Liver (tissue), 8 donors: ENCODE measurements at regions not wholly inside any gene's neighbourhood (a gene's known extent, or its start where the extent isn't known, plus 50 kb on each side); places are given as distances from the start of the nearest gene placed in this dataset.

Experiments
- DNase-seq: peaks from one replicate; pipeline ENCODE4 v3.0.0-alpha.2; 2017; ENCODE audit warnings: low spot score
- H3K27ac ChIP-seq, 2 donors: one replicate each; pipeline ENCODE4 v1.7.0; 2013; ENCODE audit warnings: inconsistent platforms in 2 of 2, low read length in 2 of 2, control low read depth in 1 of 2, low read depth in 1 of 2, mild to moderate bottlenecking in 1 of 2
- H3K27me3 ChIP-seq, 4 donors: one replicate each; pipeline versions ENCODE4 v1.6.1 to v1.7.0; 2013; ENCODE audit warnings: low read length in 3 of 4, inconsistent platforms in 1 of 4, mild to moderate bottlenecking in 1 of 4, moderate library complexity in 1 of 4; ENCODE audit not compliant: control insufficient read depth in 4 of 4, insufficient read depth in 4 of 4
- H3K36me3 ChIP-seq, 4 donors: one replicate each; pipeline versions ENCODE4 v1.6.1 to v1.7.0; 2013; ENCODE audit warnings: low read length in 3 of 4, mild to moderate bottlenecking in 3 of 4, low read depth in 1 of 4, moderate library complexity in 1 of 4; ENCODE audit not compliant: control insufficient read depth in 4 of 4, insufficient read depth in 3 of 4
- H3K4me1 ChIP-seq, 4 donors: one replicate each; pipeline versions ENCODE4 v1.6.1 to v1.7.0; 2013; ENCODE audit warnings: low read length in 3 of 4, mild to moderate bottlenecking in 3 of 4, moderate library complexity in 1 of 4; ENCODE audit not compliant: control insufficient read depth in 4 of 4, insufficient read depth in 4 of 4
- H3K4me3 ChIP-seq, 3 donors: one replicate each; pipeline versions ENCODE4 v1.6.1 to v1.7.0; 2013; ENCODE audit warnings: low read length in 3 of 3, control low read depth in 1 of 3, low read depth in 1 of 3, mild to moderate bottlenecking in 1 of 3
- H3K9ac ChIP-seq, 2 donors: one replicate each; pipeline ENCODE4 v1.7.0; 2013; ENCODE audit warnings: low read length in 2 of 2, mild to moderate bottlenecking in 2 of 2, moderate library complexity in 2 of 2, control low read depth in 1 of 2, low read depth in 1 of 2
- H3K9me3 ChIP-seq, 4 donors: one replicate each; pipeline versions ENCODE4 v1.6.1 to v1.7.0; 2013; ENCODE audit warnings: low read length in 3 of 4; ENCODE audit not compliant: control insufficient read depth in 4 of 4
- CTCF ChIP-seq: fragments of 150-350 bp; IDR thresholded peaks from 2 replicates; pipeline ENCODE4 v1.5.1; 2017; ENCODE audit warnings: improper control_type of control experiment, low read depth, low read length; ENCODE audit not compliant: missing input control
- EGR1 ChIP-seq, 2 donors: IDR thresholded peaks; 2 replicates each; pipeline ENCODE4 v1.6.1; 2016 to 2018; ENCODE audit warnings: antibody characterized with exemption in 2 of 2, low read depth in 2 of 2
- FOXA1 ChIP-seq: IDR thresholded peaks from 2 replicates; pipeline ENCODE4 v1.6.1; 2016; ENCODE audit warnings: antibody characterized with exemption
- FOXA2 ChIP-seq: IDR thresholded peaks from 2 replicates; pipeline ENCODE4 v1.6.1; 2016; ENCODE audit warnings: antibody characterized with exemption
- GABPA ChIP-seq, 2 donors: IDR thresholded peaks in 1 of 2; conservative IDR thresholded peaks in 1 of 2; 2 replicates each; pipeline ENCODE4 v1.6.1; 2016; ENCODE audit warnings: antibody characterized with exemption in 2 of 2, mild to moderate bottlenecking in 1 of 2, moderate library complexity in 1 of 2
- HNF4A ChIP-seq, 2 donors: conservative IDR thresholded peaks; 2 replicates each; pipeline ENCODE4 v1.6.1; 2016; ENCODE audit warnings: antibody characterized with exemption in 2 of 2, mild to moderate bottlenecking in 2 of 2
- HNF4G ChIP-seq: IDR thresholded peaks from 2 replicates; pipeline ENCODE4 v1.6.1; 2016; ENCODE audit warnings: antibody characterized with exemption
- JUND ChIP-seq, 2 donors: IDR thresholded peaks; 2 replicates each; pipeline ENCODE4 v1.6.1; 2016; ENCODE audit warnings: antibody characterized with exemption in 2 of 2
- MAX ChIP-seq: IDR thresholded peaks from 2 replicates; pipeline ENCODE4 v1.6.1; 2016; ENCODE audit warnings: antibody characterized with exemption
- NR2F2 ChIP-seq: IDR thresholded peaks from 2 replicates; pipeline ENCODE4 v1.6.1; 2016; ENCODE audit warnings: antibody characterized with exemption
- RAD21 ChIP-seq, 2 donors: IDR thresholded peaks; 2 replicates each; pipeline ENCODE4 v1.6.1; 2016; ENCODE audit warnings: antibody characterized with exemption in 2 of 2, mild to moderate bottlenecking in 2 of 2
- RXRA ChIP-seq, 2 donors: IDR thresholded peaks; 2 replicates each; pipeline ENCODE4 v1.6.1; 2017 to 2018; ENCODE audit warnings: antibody characterized with exemption in 2 of 2, mild to moderate bottlenecking in 1 of 2
- SP1 ChIP-seq: IDR thresholded peaks from 2 replicates; pipeline ENCODE4 v1.6.1; 2018; ENCODE audit warnings: antibody characterized with exemption, mild to moderate bottlenecking
- TAF1 ChIP-seq: conservative IDR thresholded peaks from 2 replicates; pipeline ENCODE4 v1.6.1; 2016; ENCODE audit warnings: antibody characterized with exemption, mild to moderate bottlenecking
- YY1 ChIP-seq: IDR thresholded peaks from 2 replicates; pipeline ENCODE4 v1.6.1; 2016; ENCODE audit warnings: antibody characterized with exemption, mild to moderate bottlenecking
- ZBTB33 ChIP-seq: IDR thresholded peaks from 2 replicates; pipeline ENCODE4 v1.6.1; 2016; ENCODE audit warnings: antibody characterized with exemption
- whole genome bisulfite sequencing: extraction: QIAGEN DNeasy Blood & Tissue Kit; methylation state at CpG from one replicate; pipeline ENCODE4 v1.1.7; 2013; 5-methylcytosine and 5-hydroxymethylcytosine counted together
- TF ChIP-seq, protein P1 (sequence below): IDR thresholded peaks from 2 replicates; pipeline ENCODE4 v1.6.1; 2016; ENCODE audit warnings: antibody characterized with exemption
- TF ChIP-seq, protein P2 (sequence below): IDR thresholded peaks from 2 replicates; pipeline ENCODE4 v1.6.1; 2016; ENCODE audit warnings: antibody characterized with exemption, mild to moderate bottlenecking
- donor health status: healthy.
- donor health status: healthy.
- donor health status: healthy.
- donor health status: healthy.
- donor health status: healthy.

GRCh38 chr15:70379938-70380883 is 282.5 kb upstream of the TLE3 start:
- peaks cover 5 to 34% (median 24%) of the 10 kb centered on the region in 4 donors for H3K4me1 ChIP-seq
- H3K27ac ChIP-seq = no peak overlapping the region
- no peaks in the 10 kb centered on the region for H3K27me3 ChIP-seq
- no peaks in the 10 kb centered on the region for H3K36me3 ChIP-seq
- 91% methylated on average over 9 of the region's 9 CpGs for WGBS
- TF ChIP-seq JUND (IDR thresholded peaks at IDR 0.05) (no peak), TAF1 (no peak), RAD21 (IDR thresholded peaks at IDR 0.05) (no peak), NR2F2 (no peak), ZBTB33 (no peak), FOXA2 (no peak), HNF4G (no peak)
- H3K4me3 ChIP-seq = no peak overlapping the region
- H3K9ac ChIP-seq = no peak overlapping the region
- peak; percentile 12 for DNase-seq
- no peaks in the 10 kb centered on the region for H3K9me3 ChIP-seq

GRCh38 chr15:70379134-70379533 is 281.4 kb upstream of the TLE3 start:
- Histone ChIP-seq H3K27me3 (no peaks in the 10 kb centered on the region), H3K9me3 (no peaks in the 10 kb centered on the region), H3K9ac (no peak overlapping the region), H3K4me3 (no peak overlapping the region), H3K27ac (no peak overlapping the region), H3K4me1 (peaks cover 5 to 34% (median 24%) of the 10 kb centered on the region in 4 donors), H3K36me3 (no peaks in the 10 kb centered on the region)
- 98% methylated on average over 9 of the region's 9 CpGs for WGBS
- TF ChIP-seq NR2F2 (no peak), JUND (IDR thresholded peaks at IDR 0.05) (no peak), HNF4G (no peak), FOXA1 (no peak), SP1 (no peak), TAF1 (no peak), CTCF (no peak), GABPA (IDR thresholded peaks at IDR 0.05 in 1 of 2, conservative IDR thresholded peaks at IDR 0.05 in 1 of 2) (no peak), RAD21 (IDR thresholded peaks at IDR 0.05) (no peak), MAX (no peak), FOXA2 (no peak), HNF4A (conservative IDR thresholded peaks at IDR 0.05) (no peak), ZBTB33 (no peak), RXRA (IDR thresholded peaks at IDR 0.05) (no peak), YY1 (no peak), EGR1 (IDR thresholded peaks at IDR 0.05; ENCODE audit: low read depth in 2 of 2) (no peak)
- TF ChIP-seq, protein P1, sequence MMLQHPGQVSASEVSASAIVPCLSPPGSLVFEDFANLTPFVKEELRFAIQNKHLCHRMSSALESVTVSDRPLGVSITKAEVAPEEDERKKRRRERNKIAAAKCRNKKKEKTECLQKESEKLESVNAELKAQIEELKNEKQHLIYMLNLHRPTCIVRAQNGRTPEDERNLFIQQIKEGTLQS = no peak
- TF ChIP-seq, protein P2, sequence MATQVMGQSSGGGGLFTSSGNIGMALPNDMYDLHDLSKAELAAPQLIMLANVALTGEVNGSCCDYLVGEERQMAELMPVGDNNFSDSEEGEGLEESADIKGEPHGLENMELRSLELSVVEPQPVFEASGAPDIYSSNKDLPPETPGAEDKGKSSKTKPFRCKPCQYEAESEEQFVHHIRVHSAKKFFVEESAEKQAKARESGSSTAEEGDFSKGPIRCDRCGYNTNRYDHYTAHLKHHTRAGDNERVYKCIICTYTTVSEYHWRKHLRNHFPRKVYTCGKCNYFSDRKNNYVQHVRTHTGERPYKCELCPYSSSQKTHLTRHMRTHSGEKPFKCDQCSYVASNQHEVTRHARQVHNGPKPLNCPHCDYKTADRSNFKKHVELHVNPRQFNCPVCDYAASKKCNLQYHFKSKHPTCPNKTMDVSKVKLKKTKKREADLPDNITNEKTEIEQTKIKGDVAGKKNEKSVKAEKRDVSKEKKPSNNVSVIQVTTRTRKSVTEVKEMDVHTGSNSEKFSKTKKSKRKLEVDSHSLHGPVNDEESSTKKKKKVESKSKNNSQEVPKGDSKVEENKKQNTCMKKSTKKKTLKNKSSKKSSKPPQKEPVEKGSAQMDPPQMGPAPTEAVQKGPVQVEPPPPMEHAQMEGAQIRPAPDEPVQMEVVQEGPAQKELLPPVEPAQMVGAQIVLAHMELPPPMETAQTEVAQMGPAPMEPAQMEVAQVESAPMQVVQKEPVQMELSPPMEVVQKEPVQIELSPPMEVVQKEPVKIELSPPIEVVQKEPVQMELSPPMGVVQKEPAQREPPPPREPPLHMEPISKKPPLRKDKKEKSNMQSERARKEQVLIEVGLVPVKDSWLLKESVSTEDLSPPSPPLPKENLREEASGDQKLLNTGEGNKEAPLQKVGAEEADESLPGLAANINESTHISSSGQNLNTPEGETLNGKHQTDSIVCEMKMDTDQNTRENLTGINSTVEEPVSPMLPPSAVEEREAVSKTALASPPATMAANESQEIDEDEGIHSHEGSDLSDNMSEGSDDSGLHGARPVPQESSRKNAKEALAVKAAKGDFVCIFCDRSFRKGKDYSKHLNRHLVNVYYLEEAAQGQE = no peak
- peak; percentile 9 for DNase-seq
